GM19043 (cell line): ENCODE measurements at regions not wholly inside any gene's neighbourhood (a gene's known extent, or its start where the extent isn't known, plus 50 kb on each side); places are given as distances from the start of the nearest gene placed in this dataset.

Source experiments
- ATAC-seq: cut with Tn5 transposase; IDR thresholded peaks from one replicate; pipeline ENCODE4 v1.9.1; 2021; ENCODE audit warnings: low read depth; ENCODE audit not compliant: unreplicated experiment

DNA sequence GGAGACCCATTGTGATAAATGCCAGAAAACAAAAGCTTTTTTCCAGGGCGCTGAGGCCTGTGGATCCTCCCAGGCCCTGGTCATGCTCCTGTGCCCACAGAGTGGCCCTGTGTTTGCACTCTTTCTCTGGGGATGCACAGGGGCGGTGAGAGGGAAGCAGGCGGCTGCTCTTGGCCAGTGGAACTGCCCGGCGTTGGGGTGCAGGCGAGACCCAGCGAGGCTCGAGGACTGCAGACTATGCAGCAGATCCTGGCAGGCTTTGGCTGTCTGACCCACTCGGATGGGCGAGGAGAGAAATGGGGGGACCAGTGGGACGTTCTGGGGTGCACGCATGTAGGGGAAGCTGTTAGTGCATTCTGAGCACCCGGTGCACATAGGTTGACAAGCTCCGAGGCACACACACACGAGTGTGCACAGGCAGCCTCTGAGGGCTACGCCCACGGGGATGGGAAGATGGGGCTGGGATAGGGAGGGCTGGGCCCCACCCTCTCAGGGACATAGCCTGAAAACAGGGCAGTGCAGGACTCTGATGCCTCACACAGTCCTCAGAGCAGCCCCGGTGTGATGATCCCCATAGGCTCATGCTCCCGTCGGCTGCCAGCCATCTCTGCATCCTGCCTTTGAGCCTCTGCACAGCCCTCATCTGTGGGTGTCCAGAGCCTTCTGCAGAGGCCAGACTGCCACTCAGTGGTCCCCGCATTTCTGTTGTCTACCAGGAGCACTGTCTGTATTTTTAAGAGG lies 1233.5 kb downstream of the BRD1 start:
- no peak for ATAC-seq

DNA sequence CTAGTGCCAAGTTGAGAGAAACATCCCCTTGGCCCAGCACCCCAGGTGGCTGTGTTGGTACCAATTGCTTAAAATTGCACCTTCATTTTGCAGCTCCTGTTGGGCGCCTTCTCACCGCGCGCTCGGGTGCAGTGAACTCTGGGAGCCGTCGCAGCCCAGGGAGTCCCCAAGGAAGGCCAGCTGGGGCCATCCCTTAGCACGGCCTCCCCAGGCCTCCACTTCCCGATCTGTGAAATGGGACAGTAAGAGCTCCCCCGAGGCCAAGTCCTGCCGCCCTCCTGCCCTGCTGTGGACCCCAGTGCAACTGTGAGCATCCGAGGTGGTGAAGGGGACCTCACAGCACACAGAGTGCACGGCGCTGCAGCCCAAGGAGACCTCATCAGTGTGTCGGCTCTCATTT lies 1234.1 kb downstream of the BRD1 start:
- no peak for ATAC-seq

DNA sequence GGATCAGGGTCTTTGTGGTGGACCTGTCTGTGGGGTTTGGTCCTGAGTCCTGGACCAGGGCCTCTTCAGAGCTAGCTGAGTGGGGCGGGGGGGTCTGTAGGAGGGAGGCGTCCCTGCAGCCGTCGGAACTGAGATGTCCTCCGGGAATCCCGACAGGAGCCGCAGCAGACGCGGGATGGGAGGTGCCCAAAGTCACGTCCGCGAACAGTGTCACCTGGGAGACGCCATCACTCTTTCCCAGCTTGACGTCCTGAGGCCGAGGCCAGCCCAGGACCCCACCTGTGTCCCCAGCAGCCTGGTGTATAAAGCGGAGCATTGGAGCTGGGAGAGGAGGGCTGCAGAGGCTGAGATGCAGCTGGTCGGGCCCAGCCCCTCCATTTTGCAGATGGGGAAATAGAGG lies 1234.7 kb downstream of the BRD1 start:
- no peak for ATAC-seq

DNA sequence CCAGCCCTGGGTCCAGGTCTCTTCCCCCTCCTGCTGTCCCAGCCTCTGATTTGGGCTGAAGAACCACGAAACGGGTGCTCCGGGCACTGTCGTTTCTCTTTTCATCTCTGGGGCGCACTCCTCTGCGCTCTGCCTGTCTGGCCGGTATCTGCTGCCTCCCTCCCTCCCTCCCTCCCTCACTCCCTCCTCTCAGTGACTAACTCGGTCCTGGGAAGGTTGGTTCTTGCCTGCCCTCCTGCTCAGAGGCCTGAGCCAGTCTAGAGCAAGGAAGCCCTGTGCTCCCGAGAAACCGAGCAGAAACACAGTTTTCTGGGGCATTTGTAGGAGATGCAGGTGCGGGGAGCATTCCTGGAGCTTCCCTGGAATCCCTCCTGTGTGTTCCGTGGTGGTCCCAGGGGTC lies 1235.2 kb downstream of the BRD1 start:
- ATAC-seq = no peak

DNA sequence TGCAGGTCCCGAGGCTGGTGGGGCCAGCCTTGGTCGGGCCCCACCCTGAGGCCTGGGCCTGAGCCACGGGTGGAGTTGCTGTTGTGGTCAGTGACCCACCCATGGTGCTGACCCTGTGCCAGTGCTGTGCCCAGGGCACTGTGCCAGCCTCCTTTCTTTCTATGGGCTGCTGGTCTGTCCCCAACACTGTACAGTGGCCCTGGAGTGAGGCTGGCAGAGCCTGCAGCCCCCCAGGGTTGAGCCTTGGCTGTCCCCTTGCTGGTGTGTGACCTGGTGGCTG lies 1235.7 kb downstream of the BRD1 start:
- ATAC-seq = no peak

DNA sequence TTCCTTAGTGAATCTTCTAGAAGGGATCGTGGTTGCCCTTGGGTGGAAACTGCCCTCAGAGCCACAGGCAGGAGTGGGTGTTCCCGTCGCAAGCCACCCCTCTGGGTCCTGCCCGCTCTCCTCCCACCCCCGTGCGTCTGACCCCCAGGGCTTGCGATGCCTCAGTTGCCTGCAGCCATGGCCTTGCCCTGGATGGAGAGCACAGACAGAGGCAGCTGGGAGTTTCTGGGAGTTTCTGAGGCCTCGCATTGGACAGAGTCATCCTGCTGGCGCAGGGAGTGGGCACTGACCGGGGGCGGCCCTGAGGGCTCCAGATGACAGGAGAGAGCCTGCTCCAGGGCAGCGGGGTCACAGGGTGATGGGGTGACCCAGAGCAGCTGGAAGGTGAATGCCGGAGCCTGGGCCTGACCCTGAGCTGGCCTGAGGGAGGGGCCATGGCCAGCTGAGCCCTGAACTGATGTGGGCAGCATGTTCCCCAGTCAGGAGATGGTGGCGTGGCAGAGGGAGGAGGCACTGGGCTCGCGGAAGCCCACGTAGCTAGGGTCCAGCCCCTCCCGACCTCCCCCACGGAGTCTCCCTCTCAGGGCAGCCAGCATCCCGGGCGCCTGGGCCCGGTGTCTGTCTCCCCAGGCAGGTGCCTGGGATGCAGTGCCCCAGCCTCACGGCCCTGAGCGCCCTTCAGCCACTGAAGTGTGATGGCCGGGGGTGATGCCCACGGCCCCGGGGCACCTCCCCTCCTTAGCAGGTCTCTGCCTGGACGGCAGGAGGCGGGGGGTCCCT lies 1236.2 kb downstream of the BRD1 start:
- ATAC-seq = no peak

DNA sequence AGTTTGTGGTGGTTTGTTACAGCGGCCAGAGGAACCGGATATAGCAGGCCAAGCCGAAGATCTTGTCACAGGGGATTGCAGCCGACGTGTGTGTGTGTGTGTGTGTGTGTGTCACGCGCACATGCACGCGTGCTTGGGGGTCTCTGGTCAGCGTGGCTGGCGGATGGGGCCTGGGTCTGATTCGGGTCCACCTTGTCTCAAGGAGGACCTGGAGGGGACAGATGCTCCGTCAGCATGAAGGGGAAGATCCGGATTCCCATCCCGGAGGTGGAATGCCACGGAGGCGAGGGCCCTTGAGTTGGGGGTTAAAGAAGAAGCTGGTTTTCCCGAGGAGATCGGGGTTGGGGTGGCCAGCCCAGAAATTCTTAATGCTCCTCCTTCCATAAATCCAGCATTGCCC lies 1237.8 kb downstream of the BRD1 start:
- ATAC-seq = no peak

DNA sequence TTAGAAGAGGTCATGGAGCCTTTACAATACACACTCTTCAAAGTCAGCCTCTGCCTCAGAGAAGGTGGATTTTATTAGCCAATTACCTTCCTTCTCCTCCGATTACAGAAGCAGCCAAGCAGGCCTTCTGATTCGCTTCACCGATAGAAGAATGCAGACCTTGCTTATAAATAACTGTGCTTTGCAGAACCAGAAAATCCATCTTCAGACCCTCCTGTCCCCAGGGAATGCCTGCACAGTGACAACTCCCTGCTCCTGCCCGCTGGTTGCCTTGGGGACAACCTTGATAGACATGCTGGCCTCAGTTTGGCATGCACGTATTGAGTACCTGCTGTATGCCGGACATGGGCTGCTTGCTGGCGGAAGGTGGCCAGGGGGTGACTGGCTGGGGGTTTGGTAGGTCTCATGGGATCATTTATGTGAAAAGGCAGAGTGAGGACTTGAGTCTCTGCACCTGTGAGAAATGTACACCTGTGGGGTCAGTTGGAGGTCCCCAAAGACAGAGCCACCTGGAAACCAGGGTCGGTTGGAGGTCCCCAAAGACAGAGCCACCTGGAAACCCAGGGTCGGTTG lies 1238.7 kb downstream of the BRD1 start:
- ATAC-seq = no peak

DNA sequence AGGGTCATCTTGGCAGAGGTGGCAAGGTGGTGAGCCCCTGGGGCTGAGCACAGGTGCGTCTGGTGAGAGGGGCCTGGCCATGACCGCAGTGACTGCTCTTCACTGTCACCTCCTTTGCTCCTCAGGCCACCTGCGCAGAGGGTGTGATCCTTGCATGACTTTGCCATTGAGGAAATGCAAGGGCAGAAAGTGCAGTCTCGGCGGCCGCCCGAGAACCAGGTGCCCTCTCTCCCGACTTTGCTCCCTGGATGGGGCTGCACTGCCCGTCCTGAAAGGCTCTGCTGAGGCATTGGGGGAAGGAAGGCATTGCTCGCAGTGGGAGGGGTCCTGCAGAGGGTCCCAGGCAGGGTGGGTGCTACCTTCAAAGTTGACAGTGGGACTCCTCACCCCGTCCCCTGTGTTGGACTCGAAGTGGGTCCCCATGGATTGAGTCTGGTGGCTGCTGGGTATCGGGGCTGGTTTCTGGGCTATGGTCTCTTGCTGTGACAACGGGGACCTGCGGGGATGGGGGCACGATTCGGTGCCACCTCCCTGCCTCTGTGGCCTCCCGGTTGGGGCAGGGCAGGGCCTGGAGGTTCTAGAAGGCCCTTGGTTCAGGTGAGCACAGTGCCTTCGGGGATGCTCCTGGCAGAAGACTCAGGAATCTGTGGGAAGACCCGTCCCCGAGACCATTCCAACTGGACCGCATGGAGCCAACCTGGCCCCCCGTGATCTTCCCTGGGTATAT lies 1239.4 kb downstream of the BRD1 start:
- ATAC-seq = no peak

DNA sequence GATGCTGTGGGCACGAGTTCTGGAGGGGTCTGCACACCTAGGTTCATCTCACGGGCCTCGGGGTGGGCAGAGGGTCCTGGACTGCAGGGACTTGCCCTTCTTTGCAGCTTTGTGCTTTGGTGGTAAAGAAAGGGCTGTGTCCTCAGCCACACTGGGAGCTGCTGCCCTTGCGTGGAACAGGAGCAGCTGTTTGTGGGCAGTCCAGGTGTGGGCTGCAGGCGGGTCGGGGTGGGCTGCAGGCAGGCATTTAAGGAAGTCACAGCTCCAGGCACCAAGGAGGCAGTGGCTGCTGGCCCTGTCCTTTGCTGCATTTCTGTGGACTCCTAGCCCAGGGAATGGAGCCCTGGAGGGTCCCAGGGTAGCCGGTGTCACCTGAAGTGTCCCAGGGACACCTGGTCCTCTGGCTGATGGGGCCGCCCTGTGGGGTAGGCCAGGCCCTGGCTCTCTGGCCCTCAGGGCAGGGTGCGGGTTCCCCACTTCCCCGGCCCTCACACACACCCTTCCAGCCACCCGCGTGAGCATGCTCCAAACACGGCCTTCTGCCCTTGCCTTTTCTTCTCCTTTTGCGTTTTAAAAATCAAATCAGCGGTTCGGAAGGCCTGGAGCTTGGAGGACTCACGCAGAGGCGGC lies 1240.3 kb downstream of the BRD1 start:
- ATAC-seq = no peak

DNA sequence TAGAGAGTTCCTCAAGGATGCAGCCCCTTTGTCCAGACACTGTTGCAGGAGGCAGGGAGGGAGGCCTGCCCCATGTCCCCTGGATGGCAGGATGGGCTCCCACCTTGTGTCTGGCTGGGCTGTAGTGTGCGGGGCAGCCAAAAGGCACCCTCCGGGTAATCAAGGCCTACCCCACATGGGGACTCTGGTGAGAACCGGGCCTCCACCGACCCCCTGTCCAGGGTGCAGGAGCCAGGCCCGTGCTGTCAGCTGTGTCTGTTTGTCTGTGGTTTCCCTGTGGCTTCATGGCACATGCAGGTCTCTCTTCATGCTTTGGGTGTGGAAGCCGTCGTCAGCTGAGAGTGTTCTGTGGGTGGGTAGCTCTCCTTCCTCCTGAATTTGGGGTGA lies 1240.9 kb downstream of the BRD1 start:
- ATAC-seq = no peak

DNA sequence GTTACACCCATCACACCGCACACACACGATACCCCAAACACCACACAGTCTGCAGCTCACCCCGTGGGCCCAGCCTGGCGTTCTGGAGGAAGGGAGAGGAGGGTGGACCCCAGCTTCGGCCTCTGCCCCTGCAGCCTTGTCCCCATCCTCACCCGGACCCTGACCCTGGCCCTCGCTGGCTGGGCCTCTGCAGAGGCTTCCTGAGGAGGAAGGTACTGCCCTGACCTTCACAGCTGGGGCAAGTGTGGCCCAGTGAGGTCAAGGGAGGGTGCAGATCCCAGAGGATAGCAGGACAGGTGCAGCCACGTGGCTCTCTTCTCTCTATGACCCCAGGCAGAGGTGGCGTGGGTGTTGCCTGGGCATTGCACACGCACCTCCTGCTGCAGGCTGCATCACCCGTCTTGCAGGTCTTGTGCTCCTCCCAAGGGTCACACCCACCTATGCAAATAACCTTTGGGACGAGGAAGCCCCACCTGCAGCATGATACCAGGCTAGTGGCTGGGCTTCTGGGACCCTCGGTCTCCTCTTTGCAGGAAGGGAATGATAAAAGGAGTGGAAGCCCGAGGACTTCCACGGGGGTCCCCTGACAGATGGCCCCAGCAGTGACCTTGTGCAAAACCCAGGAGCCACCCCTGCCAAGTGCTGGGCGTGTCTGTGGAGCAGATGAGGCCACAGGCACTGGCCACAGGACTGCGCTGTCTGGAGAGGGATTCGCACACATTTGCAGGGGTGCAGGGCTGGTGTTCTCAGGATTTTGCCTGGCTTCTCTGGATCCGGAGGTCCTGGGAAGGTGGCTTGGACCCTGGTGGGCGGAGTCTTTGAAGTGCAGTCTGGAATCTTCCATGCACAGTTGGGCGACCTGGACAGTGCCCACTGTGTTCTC lies 1241.5 kb downstream of the BRD1 start:
- ATAC-seq = no peak

DNA sequence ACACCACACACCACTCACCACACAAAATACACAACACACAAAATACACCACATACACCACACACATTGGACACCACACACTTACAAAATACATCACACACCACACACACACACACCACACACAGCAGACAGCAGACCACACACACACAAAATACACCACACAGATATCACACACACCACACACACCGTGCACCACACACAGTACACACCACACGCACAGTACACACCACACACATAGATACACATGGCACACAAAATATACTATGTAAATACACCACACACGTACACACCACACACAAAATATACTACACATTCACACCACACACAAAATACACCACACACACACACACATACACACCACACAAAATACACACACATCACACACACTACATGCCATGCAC lies 1243.5 kb downstream of the BRD1 start:
- ATAC-seq = no peak

DNA sequence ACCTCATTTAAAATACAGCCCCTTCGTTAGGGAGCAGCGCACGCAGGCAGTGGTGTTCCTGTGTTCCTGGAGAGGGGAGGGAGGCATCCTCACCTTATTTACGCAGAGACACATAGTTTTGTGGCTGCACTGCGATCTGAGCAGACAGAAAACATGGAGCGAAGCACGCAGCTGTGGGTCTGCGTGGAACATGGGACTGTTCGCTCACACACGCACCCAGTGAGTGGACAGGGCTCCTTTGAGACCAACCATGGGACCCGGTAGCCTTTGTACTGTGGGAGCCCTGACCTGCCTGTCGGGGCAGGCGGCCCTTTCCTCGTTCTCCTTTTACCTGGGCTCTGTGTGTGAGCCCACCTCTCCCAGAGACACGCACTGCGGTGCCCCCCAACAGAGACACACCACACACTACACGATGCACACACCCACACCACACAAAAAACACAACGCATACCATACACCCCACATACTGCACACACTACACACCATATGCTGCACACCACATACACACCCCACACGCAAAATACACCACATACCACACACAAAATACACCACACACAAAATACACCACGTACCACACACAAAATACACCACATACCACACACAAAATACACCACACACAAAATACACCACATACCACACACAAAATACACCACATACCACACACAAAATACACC lies 1245.7 kb downstream of the BRD1 start:
- ATAC-seq = no peak

DNA sequence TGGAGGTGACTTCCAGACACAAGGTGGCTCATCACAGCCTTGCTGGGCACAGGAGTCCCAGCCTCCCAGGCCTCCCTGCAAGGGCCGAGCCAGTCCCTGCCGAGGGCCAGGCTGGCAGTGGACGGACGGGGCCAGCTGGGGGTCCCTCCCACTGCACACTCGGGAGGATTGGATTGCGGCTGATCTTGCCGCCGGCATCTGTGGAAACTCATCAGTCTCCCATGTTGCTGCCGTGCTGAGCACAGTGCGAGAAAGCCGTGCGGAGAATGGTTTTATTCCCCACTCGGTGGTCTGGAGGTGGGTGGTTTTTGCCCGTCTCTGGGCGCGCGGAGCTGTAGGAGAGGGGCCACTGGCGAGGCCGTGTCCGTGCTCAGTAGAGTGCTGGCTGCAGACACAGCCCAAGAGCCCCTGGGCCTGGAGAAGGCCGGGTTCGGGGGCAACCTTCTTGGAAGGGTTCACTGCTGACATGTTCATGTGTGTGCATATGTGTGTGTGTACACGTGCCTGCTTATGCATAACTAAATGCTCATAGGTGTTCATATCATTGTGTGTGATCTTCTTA lies 1246.4 kb downstream of the BRD1 start:
- ATAC-seq = no peak

DNA sequence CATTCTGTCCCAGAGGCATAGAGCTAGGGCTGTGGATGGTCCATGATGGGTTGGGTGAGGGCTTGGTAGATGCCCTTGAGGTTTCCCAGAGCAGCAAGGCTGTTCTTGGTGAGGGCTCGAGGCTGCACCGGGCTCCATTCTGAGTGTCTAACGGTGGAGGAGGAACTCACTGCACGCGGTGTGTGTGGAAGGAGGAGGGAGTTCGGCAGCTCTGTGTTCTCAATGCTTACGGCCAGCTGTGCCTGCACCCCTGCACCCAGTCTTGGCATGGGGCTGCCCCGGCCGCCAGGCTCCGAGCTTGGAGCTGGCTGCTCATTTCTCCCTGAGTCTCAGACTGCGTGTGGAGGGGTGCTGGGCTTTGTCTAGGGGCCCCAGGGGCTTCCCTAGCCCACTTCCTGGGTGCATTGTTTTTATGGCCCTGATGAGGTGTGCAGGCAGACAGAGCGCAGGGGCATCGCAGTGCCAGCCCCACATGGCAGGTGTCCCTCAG lies 1247.1 kb downstream of the BRD1 start:
- ATAC-seq = no peak

DNA sequence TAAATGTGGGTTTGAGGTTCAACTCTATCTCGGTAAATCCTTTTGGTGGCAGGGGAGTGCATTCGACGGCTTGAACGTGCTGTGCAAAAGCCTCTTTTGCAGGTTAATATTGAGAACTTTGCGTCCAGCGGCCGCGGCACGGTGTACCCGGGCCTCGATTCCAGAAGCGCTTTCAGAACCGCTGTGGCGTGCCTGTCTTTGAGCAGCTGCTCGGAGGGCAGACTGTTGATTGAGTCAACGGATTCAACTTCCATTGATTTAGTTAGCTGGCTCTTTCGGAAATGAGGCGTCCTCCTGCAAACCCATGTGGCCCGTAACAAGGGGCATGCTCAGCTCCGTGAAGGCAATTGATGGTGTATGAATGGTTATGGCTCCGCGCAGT lies 1247.8 kb downstream of the BRD1 start:
- no peak for ATAC-seq

DNA sequence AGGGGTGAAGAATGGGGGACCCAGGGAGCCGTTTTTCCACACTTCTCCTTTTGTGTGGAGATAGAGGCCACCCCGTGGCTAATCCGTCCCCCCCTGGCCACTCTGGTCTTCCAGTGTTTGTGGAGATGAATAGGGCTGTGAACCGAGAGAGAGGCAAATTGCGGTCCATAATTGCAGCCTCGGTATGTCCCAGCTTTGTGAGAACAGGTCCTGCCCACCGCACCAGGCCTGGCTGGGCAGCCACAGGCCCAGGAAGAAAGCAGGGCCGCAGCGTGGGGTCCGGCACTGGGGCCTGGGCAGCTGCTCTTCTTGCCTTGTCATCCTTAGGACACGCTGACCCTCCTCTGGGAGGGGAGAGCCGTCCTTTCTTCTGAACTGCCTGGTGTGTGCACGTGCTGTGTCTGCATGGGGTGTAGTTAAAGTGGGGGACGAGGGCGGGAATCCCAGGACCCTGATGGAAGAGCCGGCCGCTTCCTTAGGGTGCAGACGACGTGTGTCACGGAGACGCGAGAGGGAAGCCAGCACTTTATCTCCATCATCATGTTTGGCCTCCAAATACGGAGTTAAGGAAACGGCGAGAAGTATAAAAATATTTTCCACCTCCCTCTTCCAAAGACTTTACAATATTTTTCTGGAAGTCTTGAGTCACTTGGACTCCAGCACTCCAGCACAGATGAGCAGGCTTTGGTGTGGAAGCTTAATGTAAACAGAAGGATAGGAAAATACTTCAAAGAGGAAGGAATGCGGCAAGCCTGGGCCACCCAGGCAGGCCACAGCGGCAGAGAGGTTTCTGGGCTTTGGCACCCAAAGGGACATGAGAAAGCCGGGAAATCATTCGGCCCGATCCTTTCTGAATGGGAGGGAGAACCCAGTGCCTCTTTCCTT lies 1248.4 kb downstream of the BRD1 start:
- no peak for ATAC-seq
